H1 (cell line): ENCODE measurements at regions not wholly inside any gene's neighbourhood (a gene's known extent, or its start where the extent isn't known, plus 50 kb on each side); places are given as distances from the start of the nearest gene placed in this dataset.

Experiments used
- ATF3 ChIP-seq: IDR thresholded peaks from 2 replicates; pipeline ENCODE4 v1.6.1; 2011; ENCODE audit warnings: low read depth, mild to moderate bottlenecking, low read length; ENCODE audit not compliant: insufficient read depth
- EZH2 ChIP-seq: fragments of 200-600 bp; sonication (generic); IDR thresholded peaks from 2 replicates; pipeline ENCODE4 v1.7.1; 2012; ENCODE audit warnings: low read depth, mild to moderate bottlenecking, moderate library complexity, low read length, inconsistent platforms; ENCODE audit not compliant: severe bottlenecking
- GABPA ChIP-seq: IDR thresholded peaks from 2 replicates; pipeline ENCODE4 v1.6.1; 2011; ENCODE audit warnings: mild to moderate bottlenecking, low read length, moderate library complexity, borderline replicate concordance; ENCODE audit not compliant: insufficient read depth
- POLR2A ChIP-seq, 2 experiments: IDR thresholded peaks; 1 replicate in 1 of 2; 2 replicates in 1 of 2; pipeline ENCODE4 v1.6.1; 2011; ENCODE audit warnings: low read depth in 2 of 2, low read length in 2 of 2, mild to moderate bottlenecking in 2 of 2; ENCODE audit errors: control extremely low read depth in 1 of 2
- RAD21 ChIP-seq, 2 experiments: IDR thresholded peaks in 1 of 2; conservative IDR thresholded peaks in 1 of 2; 2 replicates each; pipeline ENCODE4 v1.6.1; 2011; ENCODE audit warnings: low read depth in 2 of 2, low read length in 2 of 2, improper control_type of control experiment in 1 of 2, inconsistent platforms in 1 of 2, mild to moderate bottlenecking in 1 of 2, moderate library complexity in 1 of 2
- SUZ12 ChIP-seq: fragments of 200-600 bp; sonication (generic); IDR thresholded peaks from 2 replicates; pipeline ENCODE4 v1.6.1; 2012; ENCODE audit warnings: mild to moderate bottlenecking, inconsistent platforms, low read length, moderate library complexity, mixed read lengths
- USF2 ChIP-seq: IDR thresholded peaks from 2 replicates; pipeline ENCODE4 v1.6.1; 2011; ENCODE audit warnings: low read length, improper control_type of control experiment
- ZNF274 ChIP-seq: IDR thresholded peaks from 2 replicates; pipeline ENCODE4 v1.7.0; 2012; ENCODE audit warnings: low read length, borderline replicate concordance; ENCODE audit errors: extremely low read depth
- TF ChIP-seq, protein P1 (sequence below), 3 experiments: IDR thresholded peaks; 1 replicate in 2 of 3; 2 replicates in 1 of 3; pipeline versions ENCODE4 v1.5.1 to v1.6.1; 2011; ENCODE audit warnings: low read length in 3 of 3, mild to moderate bottlenecking in 3 of 3, inconsistent platforms in 2 of 3, low read depth in 1 of 3, moderate library complexity in 1 of 3; ENCODE audit not compliant: insufficient read depth in 1 of 3; ENCODE audit errors: control extremely low read depth in 1 of 3

DNA sequence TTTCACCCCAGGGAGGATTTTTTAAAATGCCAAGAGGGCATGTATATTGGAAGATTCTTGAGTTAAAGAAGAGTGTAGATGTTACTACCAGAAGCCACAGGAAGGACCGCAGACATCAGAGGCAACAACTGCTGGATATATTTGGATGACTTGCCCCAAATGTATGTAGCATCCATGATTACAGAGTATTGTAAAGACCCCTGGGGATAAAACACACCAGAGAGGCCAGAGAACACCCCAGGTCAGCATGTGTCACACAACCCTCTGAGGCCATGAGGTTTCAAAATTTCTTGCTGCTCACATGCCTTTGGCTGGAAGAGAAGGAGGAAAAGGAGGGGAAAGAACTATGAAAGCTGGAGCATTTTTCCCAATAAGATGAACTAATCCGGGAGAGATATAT lies 108.0 kb upstream of the LSM8 start:
- no peak for TF ChIP-seq SUZ12
- TF ChIP-seq POLR2A (IDR thresholded peaks at IDR 0.05; ENCODE audit: control extremely low read depth in 1 of 2, low read depth in 2 of 2, low read length in 2 of 2), result no peak
- TF ChIP-seq USF2, result no peak
- TF ChIP-seq, protein P1, sequence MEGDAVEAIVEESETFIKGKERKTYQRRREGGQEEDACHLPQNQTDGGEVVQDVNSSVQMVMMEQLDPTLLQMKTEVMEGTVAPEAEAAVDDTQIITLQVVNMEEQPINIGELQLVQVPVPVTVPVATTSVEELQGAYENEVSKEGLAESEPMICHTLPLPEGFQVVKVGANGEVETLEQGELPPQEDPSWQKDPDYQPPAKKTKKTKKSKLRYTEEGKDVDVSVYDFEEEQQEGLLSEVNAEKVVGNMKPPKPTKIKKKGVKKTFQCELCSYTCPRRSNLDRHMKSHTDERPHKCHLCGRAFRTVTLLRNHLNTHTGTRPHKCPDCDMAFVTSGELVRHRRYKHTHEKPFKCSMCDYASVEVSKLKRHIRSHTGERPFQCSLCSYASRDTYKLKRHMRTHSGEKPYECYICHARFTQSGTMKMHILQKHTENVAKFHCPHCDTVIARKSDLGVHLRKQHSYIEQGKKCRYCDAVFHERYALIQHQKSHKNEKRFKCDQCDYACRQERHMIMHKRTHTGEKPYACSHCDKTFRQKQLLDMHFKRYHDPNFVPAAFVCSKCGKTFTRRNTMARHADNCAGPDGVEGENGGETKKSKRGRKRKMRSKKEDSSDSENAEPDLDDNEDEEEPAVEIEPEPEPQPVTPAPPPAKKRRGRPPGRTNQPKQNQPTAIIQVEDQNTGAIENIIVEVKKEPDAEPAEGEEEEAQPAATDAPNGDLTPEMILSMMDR (IDR thresholded peaks at IDR 0.05; ENCODE audit: control extremely low read depth in 1 of 3, insufficient read depth in 1 of 3, low read depth in 1 of 3, low read length in 3 of 3), result no peak
- no peak for TF ChIP-seq EZH2
- TF ChIP-seq ATF3, result no peak
- TF ChIP-seq ZNF274, result no peak
- TF ChIP-seq RAD21 (IDR thresholded peaks at IDR 0.05 in 1 of 2, conservative IDR thresholded peaks at IDR 0.05 in 1 of 2; ENCODE audit: low read depth in 2 of 2, low read length in 2 of 2), result no peak
- no peak for TF ChIP-seq GABPA
